CD4-positive, alpha-beta T cell treated with Interleukin-10 for 1 hour (primary cell): ENCODE measurements at regions not wholly inside any gene's neighbourhood (a gene's known extent, or its start where the extent isn't known, plus 50 kb on each side); places are given as distances from the start of the nearest gene placed in this dataset.

Experiments used
- DNase-seq: peaks from one replicate; pipeline ENCODE4 v3.0.0-alpha.2; 2020

DNA sequence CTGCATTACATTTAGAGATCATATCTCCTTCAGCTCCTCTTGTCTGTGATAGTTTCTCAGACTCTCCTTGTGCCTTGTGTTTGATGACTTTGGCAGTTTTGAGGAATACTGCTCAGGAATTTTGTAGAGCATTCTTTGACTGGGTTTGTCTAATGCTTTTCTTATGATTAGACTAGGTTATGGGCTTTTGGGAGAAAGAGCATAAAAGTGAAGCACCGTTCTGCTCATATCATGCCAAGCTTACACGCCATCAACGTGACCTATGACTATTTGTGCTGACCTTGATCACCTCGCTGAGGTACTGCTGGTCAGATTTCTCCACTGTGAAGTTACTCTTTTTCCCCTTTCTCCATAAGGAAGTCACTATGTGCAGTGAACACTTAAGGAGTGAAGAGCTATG lies 256.0 kb downstream of the LY86 start:
- no peak for DNase-seq

GRCh38 chr6:6845603-6846002 lies 257.1 kb downstream of the LY86 start:
- DNase-seq: no peak

- no peak for DNase-seq
Observed at GRCh38 chr6:6847591-6847990, 259.1 kb downstream of the LY86 start.

- no peak for DNase-seq
Observed at GRCh38 chr6:6851059-6851948, 256.5 kb upstream of the RREB1 start.

DNA sequence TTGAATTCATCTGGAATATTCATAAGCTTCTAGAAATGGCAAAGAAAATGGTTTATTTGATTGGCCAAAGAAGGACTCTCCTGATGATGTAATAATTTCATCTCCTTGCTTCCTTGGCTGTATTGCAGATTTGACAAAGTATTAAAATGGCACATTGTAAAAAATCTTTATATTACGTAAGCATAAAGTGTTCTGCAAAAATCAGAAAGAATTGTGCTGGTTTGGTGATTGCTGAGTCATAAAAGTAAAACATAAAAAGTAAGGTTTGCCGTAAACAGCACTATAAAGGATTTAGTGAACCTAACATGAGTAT lies 255.9 kb upstream of the RREB1 start:
- no peak for DNase-seq

DNA sequence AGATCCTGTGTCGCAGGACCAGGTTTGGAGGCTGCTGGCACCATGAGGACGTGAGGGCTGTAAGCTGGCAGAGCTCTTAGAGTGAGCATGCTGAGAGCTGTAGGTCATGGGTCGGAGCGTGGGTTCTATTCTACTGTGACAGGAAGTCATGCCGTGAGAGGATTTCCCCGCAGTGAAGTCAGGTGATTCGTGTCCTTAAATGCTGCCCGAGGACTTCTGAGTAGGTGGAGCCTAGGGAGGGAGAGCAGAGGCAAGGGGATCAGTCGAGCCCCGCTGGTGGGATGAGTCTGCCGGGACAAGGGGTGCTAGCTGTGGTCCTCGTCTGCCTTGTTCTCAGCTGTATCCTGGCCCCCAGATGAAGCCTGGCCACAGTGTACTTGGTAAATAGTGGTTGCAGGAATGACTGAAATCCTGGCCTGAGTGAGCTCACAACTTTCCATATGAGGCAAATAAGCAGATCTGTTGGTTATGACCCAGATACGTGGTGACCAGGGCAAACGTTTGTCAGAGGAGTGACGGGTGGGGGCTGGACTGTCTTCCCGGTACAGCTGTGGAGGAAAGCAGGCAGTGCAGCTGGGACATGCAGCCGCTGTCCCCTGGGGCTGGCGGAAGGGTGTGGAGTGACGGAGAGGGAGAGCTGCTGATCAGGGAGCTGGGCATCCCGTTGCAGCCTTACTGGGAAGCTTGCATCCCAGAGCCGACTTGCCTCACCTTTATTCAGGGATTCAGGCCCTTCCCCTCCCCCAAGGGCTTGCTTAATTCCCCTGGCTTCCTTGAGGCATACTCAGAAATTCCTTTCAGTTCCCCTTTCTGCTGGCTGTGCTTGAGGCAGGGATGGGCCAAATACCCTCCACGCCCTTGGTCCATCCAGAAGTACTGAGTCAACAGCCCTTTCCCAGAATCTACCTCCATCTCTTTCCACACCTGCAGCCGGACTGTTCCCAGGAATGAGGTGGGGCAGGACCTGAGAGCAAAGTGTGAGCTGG lies 250.9 kb upstream of the RREB1 start:
- DNase-seq: peak; percentile 28

DNA sequence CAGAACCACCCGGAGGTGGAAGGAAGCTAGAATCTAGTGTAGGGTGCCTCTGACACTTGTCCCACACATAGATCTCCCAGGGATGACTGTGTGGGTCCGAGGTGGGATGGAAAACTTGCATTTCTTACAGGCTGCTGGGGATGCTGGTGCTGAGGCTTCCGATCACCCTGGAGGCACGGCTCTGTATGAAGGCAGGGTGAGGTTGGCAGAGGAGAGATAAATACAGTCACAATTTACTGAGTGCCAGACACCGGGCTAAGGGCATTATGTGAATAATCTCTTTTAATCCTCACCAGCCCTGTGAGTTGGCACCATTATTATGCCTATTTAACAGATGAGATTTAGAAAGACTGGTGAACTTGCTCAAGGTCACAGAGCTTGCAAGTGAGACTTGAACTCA lies 250.2 kb upstream of the RREB1 start:
- no peak for DNase-seq

DNA sequence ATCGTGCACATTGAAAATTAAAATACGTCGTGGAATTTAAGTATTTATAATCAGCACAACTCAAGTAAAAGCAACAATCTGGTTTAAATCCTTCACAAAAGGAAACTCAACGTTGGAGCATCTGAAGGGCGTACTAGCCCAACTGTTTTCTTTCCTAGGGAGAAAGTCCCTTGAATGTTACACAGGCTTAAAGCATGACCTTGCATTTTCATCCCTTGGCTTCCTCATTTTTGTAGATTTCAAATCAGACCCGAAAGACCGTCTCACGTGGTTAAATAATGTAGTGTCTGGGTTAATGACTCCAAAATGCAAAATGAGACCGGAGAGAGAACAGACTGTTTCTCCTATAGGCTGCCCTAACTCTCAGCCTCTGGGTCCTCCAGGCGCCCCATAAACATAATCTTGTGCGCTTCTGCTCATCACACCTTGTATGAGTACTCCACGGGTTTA lies 249.2 kb upstream of the RREB1 start:
- DNase-seq: no peak

DNA sequence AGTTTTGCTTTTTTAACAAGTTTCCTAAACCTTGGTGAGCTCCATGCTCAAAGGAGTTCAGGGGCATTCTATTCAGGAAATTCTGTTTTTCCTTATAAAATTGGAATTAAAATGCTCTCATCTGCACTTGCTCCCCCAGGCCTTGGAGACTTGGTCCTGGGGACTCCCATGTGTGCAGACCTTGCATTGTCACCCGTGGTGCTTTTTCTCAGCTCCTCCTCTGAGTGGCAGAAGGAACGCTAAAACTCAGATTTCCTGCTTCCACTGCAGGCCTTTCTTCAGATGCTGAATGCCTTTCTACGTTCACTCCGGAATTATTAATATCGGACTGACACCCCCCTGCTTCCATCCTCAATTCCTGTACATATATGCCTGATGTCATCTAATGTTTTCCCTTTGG lies 248.7 kb upstream of the RREB1 start:
- no peak for DNase-seq

- no peak for DNase-seq
Observed at GRCh38 chr6:6859722-6860121, 248.0 kb upstream of the RREB1 start.

DNA sequence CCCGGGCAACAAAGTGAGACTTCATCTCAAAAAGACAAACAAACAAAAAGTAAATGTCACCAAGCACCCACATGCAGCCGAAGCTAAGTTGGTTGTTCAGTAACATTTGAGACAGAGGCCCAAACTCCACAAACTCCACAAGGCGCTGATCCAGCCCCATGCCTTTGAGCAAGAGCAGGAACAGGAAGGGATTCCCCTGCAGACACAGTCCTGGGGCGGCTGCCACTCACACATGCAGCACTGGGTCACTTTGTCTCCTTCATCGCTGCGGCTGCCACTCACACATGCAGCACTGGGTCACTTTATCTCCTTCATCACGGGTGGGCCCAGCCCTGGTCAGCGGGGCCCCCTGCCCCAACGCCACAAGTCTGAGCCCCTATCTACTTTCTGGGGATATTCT lies 246.9 kb upstream of the RREB1 start:
- no peak for DNase-seq

DNA sequence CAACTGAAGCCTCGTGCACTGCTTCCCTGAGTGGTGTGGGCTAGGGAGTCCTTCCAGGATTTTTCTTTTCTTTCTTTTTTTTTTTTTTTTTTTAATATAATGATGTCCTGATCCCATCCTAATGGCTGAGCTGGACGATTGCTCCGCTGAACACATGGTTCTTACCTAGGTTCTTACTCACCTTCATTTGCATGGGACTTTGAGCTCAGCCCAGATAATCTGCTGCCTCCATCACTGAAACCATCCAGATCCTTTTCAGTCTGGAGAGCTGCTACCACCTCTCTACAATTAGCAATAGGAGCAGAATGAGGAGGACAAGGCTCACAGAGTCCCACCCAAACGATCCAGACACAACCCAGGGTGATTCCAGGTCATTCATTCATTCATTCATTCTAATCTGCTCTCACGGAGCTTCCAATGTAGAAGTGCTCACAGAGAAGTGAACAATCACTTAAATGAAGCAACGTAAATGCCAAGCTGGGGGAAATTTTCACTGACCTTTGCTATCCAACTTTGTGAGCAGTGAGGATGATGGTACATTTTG lies 246.3 kb upstream of the RREB1 start:
- DNase-seq: no peak

DNA sequence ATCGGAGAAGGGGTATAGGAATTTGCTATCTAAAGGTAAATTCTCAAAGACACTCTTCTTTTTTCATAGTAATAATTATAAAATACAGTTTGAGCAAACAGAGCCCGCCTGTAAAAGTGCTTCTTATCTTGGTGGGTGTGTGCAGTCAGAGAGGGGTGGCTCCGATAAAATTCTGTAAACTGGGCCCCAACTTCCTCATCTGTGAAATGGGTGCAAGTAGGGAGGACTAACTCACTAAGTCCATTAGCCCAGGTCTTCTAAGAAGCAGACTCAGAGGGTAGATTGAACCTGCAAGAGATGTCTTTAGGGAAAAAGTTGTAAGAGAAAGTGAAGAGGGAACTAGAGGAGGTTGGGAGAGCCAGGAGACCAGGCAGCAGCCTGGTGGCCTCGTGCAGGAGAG lies 245.8 kb upstream of the RREB1 start:
- DNase-seq: no peak

DNA sequence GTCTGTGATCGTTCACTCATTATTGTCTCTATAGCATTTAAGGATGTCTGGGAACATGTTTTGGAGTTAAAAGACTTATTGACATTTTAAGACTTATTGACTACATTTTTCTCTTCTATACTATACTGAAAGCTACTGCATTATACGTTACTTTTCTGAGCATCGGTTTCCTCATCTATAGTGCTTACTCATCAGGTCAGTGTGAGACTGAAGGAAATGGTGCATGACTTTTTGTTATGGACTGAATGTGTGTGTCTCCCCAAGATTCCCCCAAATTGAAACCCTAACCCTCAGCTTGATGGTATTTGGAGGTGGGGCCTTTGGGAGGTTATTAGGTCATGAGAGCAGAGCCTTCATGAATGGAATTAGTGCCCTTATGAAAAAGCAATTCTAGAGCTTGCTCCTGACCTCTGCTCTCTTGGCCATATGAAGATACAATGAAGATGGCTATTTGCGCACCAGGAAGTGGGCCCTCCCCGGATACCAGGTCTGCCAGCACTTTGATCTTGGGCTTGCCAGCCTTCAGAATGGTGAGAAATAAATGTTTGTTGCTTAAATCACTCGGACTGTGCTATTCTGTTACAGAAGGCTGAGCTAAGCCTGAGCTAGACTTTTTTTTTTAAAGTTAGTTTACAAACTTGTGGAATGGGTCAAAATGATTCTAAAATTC lies 243.7 kb upstream of the RREB1 start:
- DNase-seq: no peak

DNA sequence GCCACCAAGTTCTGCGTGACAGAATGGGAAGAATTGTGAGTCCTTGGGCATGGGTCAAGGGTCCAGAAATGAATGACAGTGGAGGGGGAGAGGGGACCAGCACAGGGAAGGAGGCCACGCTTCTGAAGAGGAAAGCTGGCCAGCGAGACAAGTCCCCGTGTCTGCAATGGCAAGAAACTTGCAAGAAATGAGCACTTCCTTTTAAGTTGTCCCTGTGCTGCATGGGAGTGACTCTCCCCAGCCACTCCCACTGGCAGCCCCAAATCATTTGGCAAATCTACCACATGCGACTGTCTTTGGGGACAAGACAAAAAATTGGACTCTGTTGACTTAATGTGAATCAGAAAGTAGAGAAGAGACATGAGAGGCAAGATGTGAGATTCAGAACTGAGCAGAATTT lies 242.2 kb upstream of the RREB1 start:
- DNase-seq: no peak

GRCh38 chr6:6866656-6867403 lies 240.9 kb upstream of the RREB1 start:
- no peak for DNase-seq

GRCh38 chr6:6867404-6867799 lies 240.4 kb upstream of the RREB1 start:
- DNase-seq: no peak

DNA sequence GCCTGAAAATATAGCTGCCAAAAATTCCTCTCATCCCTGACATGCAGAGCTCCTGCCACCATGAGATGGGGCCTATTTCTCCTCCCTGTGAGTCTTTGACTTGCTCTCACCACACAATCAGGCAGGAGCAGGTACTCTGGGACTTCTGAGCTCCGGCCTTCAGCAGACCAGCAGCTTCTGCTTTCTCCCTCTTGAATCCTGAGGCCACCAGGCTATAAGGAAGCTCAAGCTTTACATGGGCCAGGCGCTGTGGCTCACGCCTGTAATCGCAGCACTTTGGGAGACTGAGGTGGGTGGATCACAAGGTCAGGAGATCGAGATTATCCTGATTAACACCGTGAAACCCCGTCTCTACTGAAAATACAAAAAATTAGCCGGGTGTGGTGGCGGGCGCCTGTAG lies 238.7 kb upstream of the RREB1 start:
- DNase-seq: no peak

DNA sequence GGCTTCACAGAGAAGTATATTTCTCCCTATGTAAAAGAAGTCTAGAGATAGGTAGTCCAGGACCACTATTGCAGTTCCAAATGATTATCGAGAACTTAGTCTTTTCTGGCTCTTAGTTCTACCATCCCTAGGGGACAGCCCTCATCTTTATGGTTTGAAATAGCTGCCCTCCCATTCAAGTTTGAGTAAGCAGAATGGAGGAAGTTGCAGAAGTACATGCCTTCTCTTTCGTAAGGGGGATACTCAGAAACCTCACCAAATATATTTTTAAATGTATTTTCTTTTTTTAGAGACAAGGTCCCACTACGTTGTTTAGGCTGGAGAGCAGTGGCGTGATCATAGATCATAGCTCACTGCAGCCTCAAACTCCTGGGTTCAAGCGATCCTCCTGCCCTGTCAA lies 236.8 kb upstream of the RREB1 start:
- DNase-seq: no peak

DNA sequence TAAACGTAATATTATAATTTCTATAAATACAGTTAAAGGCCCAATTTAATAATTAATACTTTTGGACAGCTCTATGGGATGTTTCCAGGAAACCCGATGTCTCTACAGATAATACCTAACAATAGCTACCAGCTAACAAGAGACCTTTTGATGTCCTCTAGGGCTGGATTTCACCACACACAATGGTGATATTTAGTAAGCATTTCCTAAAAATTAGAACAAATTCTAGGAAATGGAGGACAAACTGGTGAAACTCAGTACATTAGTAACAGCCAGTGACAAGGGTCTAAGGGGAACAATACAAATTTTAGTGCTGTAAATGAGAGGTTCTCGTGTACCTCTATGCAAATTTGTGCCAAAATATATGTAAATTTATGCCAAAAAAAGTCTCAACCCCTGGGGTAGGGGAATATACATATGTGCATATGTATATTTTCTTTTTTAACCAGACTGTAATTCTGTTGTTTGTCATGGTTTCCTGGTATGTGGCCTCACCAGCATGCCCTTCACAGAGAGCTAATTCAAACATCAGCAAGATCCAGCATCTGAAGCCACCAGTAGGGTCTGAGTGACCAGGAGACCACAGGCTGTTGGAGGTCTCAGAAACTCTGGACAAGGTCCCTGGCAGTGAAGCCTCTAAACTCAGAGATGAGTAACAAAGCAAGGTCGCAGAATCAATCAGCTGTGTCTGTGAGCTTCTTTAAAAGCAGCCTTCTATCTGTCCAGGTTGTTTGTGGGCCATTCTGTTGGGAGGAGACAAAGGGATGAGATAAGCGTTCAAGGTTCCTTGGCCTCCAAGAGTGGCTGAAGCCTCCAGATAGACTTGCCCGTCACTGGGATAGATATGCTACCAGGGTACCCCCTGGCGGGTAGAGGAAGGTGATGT lies 235.1 kb upstream of the RREB1 start:
- no peak for DNase-seq

- DNase-seq: no peak
Observed at GRCh38 chr6:6873778-6874177, 234.0 kb upstream of the RREB1 start.
